ENCODE measurements at regions not wholly inside any gene's neighbourhood (a gene's known extent, or its start where the extent isn't known, plus 50 kb on each side); places are given as distances from the start of the nearest gene placed in this dataset.
"Not testable (repeated sequence)": the region's sequence is repeated elsewhere in the genome, so short reads cannot be mapped to it uniquely, and the experiment has no call there.

DNA sequence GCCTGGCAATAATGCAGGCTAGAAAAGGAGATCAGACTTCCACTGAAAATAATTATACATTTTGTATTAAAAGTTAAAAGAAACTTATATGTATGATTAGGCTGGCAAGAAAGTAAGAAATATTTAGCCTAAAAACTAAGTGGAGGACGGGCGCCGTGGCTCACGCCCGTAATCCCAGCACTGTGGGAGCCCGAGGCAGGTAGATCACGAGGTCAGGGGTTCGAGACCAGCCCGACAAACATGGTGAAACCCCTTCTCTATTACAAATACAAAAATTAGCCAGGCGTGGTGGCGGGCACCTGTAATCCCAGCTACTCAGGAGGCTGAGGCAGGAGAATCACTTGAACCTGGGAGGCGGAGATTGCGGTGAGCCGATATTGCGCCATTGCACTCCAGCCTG lies 707.0 kb downstream of the C6orf118 start:
- not testable (repeated sequence) for H3K36me3 Mint-ChIP-seq (ENCODE audit: low read depth); H3K27me3 Mint-ChIP-seq

DNA sequence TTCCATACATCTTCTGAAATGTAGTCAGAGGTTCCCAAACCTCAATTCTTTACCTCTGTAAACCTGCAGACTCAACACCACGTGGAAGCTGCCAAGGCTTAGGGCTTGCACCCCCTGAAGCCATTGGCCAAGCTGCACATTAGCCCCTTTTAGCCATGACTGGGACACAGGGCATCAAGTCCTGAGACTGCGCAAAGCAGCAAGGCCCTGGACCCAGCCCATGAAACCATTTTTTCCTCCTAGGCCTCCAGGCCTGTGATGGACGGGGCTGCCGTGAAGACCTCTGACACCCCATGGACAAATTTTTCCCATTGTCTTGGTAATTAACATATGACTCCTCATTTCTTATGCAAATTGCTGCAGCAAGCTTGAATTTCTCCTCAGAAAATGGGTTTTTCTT lies 727.8 kb downstream of the C6orf118 start:
- H3K27me3 Mint-ChIP-seq, result no peaks in the 10 kb centered on the region
- no peak for ATAC-seq

More for the DNA sequence above, 707.0 kb downstream of the C6orf118 start:
- H3K4me1 Mint-ChIP-seq; H3K27ac Mint-ChIP-seq; DNase-seq; H3K9me3 ChIP-seq (ENCODE audit: control insufficient read depth, low read length, poor library complexity, severe bottlenecking); ATAC-seq: not testable (repeated sequence)
- peak overlapping the region; percentile 57 for H3K4me3 Mint-ChIP-seq

DNA sequence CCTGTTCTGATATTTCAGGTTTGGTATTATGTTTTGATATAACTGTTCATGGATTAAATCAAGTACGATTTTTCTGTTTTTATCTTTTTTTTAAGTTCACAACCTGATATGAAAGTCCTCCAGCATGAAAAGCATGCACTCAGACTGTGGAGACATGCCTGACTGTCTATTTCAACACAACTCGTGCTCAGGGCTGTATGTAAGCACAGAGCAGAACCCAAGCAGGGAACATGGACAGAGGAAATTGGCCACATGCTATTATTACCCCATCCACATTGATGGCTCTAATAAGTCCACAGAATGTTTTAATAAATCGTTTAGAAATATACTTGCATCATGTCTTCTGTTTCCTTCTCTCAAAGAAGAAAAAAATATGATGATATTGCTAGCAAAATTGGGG lies 730.4 kb downstream of the C6orf118 start:
- H3K36me3 Mint-ChIP-seq (ENCODE audit: low read depth), result peaks cover 2% of the 10 kb centered on the region
- ATAC-seq (no peak), DNase-seq (no peak)
- H3K4me3 Mint-ChIP-seq, result no peak overlapping the region
- H3K27me3 Mint-ChIP-seq, result no peaks in the 10 kb centered on the region
- no peaks in the 10 kb centered on the region for H3K9me3 ChIP-seq (ENCODE audit: control insufficient read depth, low read length, poor library complexity, severe bottlenecking)
- no peak overlapping the region for H3K27ac Mint-ChIP-seq
- no peaks in the 10 kb centered on the region for H3K4me1 Mint-ChIP-seq

More for the DNA sequence above, 727.8 kb downstream of the C6orf118 start:
- Mint-ChIP-seq H3K4me1 (no peaks in the 10 kb centered on the region), H3K4me3 (no peak overlapping the region), H3K27ac (no peak overlapping the region), H3K36me3 (ENCODE audit: low read depth) (peaks cover 2% of the 10 kb centered on the region)
- no peak for DNase-seq
- no peaks in the 10 kb centered on the region for H3K9me3 ChIP-seq (ENCODE audit: control insufficient read depth, low read length, poor library complexity, severe bottlenecking)

DNA sequence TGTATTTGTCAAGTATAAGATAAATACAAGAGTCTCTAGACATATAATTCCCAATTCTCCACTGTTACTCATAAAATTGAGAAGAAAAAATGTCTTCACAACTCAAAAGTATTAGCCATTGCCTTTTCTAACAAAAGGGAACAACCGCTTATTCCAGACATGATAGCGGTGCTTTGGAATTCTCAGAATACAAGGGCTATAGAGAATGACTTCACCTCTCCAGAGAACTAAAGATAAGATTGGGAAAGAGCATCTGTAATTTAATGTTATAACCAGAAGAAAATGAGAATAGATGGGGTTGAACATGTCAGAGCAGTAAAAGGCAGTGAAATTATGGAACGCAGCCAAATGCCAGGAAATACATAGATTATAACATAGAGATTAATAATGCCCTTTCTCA lies 730.8 kb downstream of the C6orf118 start:
- no peak for ATAC-seq
- no peaks in the 10 kb centered on the region for H3K4me1 Mint-ChIP-seq
- H3K4me3 Mint-ChIP-seq, result no peak overlapping the region
- H3K36me3 Mint-ChIP-seq (ENCODE audit: low read depth), result peaks cover 2% of the 10 kb centered on the region
- no peaks in the 10 kb centered on the region for H3K27me3 Mint-ChIP-seq
- no peak overlapping the region for H3K27ac Mint-ChIP-seq
- DNase-seq, result no peak
- H3K9me3 ChIP-seq (ENCODE audit: control insufficient read depth, low read length, poor library complexity, severe bottlenecking), result no peaks in the 10 kb centered on the region

DNA sequence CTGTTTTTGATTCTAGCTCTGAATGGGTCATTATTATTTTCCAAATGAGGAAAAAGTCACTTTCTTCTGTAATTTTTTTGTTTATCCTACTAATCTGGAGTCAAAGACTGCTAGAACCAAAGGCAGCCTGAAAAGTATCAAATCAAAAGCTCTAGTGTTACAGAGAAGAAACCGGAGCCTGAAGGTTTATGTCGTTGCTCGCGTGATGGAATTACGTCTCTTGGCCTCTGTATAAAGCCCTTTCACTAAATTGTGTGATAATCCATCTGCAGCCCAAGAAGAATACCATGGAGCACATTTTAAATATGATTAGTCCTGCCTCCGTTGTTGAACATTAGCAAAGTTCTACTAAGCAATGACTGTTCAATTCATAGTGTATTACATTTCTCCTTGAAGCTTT lies 738.6 kb downstream of the C6orf118 start:
- no peaks in the 10 kb centered on the region for H3K9me3 ChIP-seq (ENCODE audit: control insufficient read depth, low read length, poor library complexity, severe bottlenecking)
- no peak overlapping the region for H3K4me3 Mint-ChIP-seq
- H3K27ac Mint-ChIP-seq, result no peak overlapping the region
- H3K36me3 Mint-ChIP-seq (ENCODE audit: low read depth), result no peaks in the 10 kb centered on the region
- ATAC-seq, result no peak
- no peaks in the 10 kb centered on the region for H3K27me3 Mint-ChIP-seq
- no peaks in the 10 kb centered on the region for H3K4me1 Mint-ChIP-seq
- DNase-seq, result no peak

DNA sequence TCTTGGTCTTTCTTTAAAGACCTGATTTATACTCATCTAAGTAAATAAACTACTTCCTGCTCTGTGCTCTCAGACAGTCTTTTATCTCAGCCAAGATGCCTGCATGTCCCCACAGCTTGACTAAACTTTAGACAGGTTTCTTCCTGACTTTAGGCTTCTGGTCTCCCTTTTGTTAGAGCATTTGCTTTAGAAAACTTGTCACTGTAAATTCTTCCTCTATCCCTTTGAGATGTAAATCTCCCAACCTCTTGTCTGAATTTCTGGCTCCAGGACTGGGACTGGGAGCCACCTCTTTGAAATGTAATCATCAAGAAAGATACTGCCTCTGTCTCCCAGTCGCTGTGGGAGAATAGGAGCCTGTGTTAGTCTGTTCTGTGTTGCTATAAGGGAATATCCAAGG lies 739.9 kb downstream of the C6orf118 start:
- no peak overlapping the region for H3K27ac Mint-ChIP-seq
- H3K4me3 Mint-ChIP-seq, result no peak overlapping the region
- H3K36me3 Mint-ChIP-seq (ENCODE audit: low read depth), result no peaks in the 10 kb centered on the region
- H3K27me3 Mint-ChIP-seq, result no peaks in the 10 kb centered on the region
- H3K4me1 Mint-ChIP-seq, result no peaks in the 10 kb centered on the region
- no peaks in the 10 kb centered on the region for H3K9me3 ChIP-seq (ENCODE audit: control insufficient read depth, low read length, poor library complexity, severe bottlenecking)
- no peak for ATAC-seq
- DNase-seq, result no peak

DNA sequence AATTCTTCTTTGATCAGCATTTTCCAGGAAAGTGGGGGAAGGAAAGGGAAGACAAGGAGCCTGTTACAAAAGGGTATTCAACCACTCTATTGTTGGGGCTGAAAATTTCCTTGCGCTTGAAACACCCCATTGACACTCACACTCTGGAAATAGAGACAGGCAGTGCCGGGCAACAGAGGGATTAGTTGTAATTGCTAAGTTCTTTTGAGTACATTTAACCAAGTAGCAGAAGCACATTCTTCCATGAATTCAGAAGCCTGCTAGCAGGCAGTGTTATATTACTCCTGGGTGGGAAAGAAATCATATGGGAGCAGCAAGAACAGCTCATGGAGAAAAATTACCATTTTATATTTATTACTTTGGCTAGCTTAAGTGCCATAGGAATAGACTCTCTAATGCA lies 745.5 kb downstream of the C6orf118 start:
- no peaks in the 10 kb centered on the region for H3K9me3 ChIP-seq (ENCODE audit: control insufficient read depth, low read length, poor library complexity, severe bottlenecking)
- ATAC-seq (no peak), DNase-seq (no peak)
- no peak overlapping the region for H3K4me3 Mint-ChIP-seq
- H3K27ac Mint-ChIP-seq, result no peak overlapping the region
- H3K27me3 Mint-ChIP-seq, result no peaks in the 10 kb centered on the region
- no peaks in the 10 kb centered on the region for H3K36me3 Mint-ChIP-seq (ENCODE audit: low read depth)
- no peaks in the 10 kb centered on the region for H3K4me1 Mint-ChIP-seq

DNA sequence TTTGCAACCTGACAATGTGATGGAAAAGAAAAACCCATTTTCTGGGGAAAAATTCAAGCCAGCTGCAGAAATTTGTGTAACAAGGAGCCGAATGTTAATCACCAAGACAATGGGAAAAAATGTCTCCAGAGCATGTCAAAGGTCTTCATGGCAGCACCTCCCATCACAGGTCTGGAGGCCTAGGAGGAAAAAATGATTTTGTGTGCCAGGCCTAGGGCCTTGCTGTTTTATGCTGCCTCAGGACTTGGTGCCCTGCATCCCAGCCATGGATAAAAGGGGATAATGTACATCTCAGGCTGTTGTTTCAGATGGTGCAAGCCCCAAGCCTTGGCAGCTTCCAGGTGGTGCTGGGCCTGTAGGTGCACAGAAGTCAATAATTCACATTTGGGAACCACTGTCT lies 747.7 kb downstream of the C6orf118 start:
- Mint-ChIP-seq H3K4me1 (no peaks in the 10 kb centered on the region), H3K4me3 (no peak overlapping the region), H3K36me3 (ENCODE audit: low read depth) (no peaks in the 10 kb centered on the region), H3K27me3 (no peaks in the 10 kb centered on the region), H3K27ac (no peak overlapping the region)
- DNase-seq (no peak), ATAC-seq (no peak)
- no peaks in the 10 kb centered on the region for H3K9me3 ChIP-seq (ENCODE audit: control insufficient read depth, low read length, poor library complexity, severe bottlenecking)

DNA sequence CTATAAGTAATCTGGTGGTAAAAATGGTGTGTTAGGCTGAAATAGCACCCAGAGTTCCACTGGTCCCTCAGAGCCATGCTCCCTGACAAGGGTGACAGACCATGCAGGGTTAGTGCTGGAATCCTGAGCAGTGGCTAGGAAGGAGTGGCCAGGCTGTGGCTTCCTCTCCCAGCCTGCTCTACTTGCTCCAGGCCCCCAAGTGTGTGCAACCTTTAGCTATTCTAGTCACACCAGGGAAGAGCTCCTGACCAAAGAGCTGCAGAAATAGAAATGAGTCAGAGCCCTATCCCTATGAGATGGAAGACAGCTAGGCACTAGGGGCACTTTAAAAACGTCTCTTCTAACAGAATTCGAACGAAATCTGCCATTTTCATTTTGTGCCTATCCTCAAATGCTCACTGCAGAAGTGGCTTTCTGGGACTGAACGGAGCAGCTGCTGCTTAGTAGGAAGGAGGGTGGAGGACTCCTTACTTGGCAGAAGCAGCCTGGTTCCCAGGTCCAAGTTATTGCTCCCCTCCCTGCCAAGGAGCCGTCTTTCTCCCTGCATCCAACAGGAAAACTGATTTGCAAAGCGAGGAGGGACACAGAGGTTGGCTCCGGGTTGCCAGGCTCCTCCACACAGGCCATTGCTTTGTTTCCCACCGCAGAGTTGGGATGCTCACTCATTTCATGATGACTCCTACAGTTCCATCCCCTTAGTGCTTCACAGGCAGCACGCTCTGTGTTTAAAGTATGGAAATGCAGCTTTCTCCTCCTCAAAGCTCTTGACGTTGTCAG lies 754.5 kb downstream of the C6orf118 start:
- H3K9me3 ChIP-seq (ENCODE audit: control insufficient read depth, low read length, poor library complexity, severe bottlenecking), result no peaks in the 10 kb centered on the region
- Mint-ChIP-seq H3K36me3 (ENCODE audit: low read depth) (no peaks in the 10 kb centered on the region), H3K4me3 (no peak overlapping the region), H3K4me1 (no peaks in the 10 kb centered on the region), H3K27ac (no peak overlapping the region), H3K27me3 (no peaks in the 10 kb centered on the region)
- ATAC-seq, result no peak
- no peak for DNase-seq

DNA sequence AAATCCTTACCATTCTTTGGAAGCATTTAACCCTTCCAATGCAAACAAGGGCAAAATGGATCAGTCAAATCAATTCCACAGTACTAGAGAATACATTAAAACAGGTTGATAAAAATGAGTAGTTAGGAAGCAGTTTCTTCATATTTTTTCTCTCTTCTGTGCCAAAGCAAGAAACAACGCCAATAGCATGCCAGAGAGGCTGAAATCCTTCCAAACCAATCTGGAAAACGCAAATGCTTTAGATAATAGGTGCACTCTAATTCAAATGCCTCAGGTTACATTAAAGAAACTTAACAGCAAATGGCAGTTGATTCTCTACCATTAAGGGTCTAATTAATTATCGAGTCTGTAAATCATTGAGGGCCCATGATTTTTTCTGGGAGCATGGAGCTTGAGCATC lies 755.2 kb downstream of the C6orf118 start:
- DNase-seq (no peak), ATAC-seq (no peak)
- no peaks in the 10 kb centered on the region for H3K36me3 Mint-ChIP-seq (ENCODE audit: low read depth)
- H3K9me3 ChIP-seq (ENCODE audit: control insufficient read depth, low read length, poor library complexity, severe bottlenecking), result no peaks in the 10 kb centered on the region
- H3K4me1 Mint-ChIP-seq, result no peaks in the 10 kb centered on the region
- no peaks in the 10 kb centered on the region for H3K27me3 Mint-ChIP-seq
- no peak overlapping the region for H3K4me3 Mint-ChIP-seq
- no peak overlapping the region for H3K27ac Mint-ChIP-seq

DNA sequence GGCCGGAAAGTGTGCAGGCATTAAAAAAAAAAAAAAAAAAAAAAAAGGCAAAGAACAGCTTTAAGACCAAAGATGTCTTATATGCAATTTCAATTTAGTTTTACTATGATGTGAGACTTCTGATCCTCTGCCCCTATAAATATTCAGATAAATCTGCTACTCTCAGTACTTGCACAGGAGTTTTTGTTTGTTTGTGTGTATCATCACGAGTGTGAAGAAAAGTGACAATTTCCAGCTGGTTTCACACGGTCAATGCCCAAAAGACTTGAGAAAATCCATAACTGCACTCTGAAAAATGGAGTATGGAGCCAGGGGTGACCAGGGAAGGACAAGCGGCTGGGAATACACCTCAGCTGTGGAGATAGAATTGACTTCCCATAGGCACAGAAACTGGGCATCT lies 757.7 kb downstream of the C6orf118 start:
- Mint-ChIP-seq H3K27ac (no peak overlapping the region), H3K27me3 (no peaks in the 10 kb centered on the region), H3K36me3 (ENCODE audit: low read depth) (no peaks in the 10 kb centered on the region), H3K4me1 (no peaks in the 10 kb centered on the region), H3K4me3 (no peak overlapping the region)
- H3K9me3 ChIP-seq (ENCODE audit: control insufficient read depth, low read length, poor library complexity, severe bottlenecking), result no peaks in the 10 kb centered on the region
- DNase-seq, result no peak
- ATAC-seq, result no peak

DNA sequence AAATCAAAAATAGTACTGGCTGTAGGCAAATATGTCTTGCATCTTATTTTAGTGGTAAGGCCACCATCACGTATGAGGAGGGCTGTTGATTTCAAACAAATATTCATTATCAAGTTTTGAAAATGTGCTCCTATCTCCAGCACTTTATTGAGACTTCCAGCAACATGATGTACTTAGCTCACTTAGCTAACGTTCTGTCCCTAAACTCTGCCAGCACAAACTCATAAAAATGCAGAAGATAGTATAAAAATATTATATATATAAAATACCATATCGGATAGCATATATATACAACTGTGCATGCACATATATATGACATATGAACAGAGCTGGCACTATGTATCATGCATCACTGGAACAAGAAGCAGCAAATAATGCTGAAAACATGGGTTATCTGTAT lies 762.3 kb downstream of the C6orf118 start:
- no peaks in the 10 kb centered on the region for H3K36me3 Mint-ChIP-seq (ENCODE audit: low read depth)

DNA sequence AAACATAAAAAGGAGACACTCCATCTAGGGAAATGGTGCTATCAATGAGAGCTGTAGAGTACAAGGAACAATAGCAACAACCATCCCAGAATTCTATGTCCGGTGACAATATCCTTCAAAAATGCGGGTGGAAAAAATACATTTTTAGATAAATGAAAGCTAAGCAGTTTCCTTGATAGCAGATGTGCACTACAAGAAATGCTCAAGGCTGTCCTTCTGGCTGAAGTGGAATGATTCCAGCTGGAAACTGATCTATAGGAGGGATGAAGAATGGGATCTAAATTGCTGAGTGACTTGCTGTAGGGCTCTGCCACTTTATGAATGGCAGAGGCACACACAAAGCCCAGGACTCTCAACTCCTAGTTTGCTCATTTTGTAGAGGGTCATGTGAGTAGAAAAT lies 763.1 kb downstream of the C6orf118 start:
- H3K9me3 ChIP-seq (ENCODE audit: control insufficient read depth, low read length, poor library complexity, severe bottlenecking), result no peaks in the 10 kb centered on the region
- Mint-ChIP-seq H3K27ac (no peak overlapping the region), H3K4me3 (no peak overlapping the region), H3K36me3 (ENCODE audit: low read depth) (no peaks in the 10 kb centered on the region), H3K4me1 (no peaks in the 10 kb centered on the region), H3K27me3 (no peaks in the 10 kb centered on the region)
- DNase-seq (no peak), ATAC-seq (no peak)

More for the DNA sequence above, 762.3 kb downstream of the C6orf118 start:
- no peaks in the 10 kb centered on the region for H3K9me3 ChIP-seq (ENCODE audit: control insufficient read depth, low read length, poor library complexity, severe bottlenecking)
- ATAC-seq (no peak), DNase-seq (no peak)
- no peaks in the 10 kb centered on the region for H3K4me1 Mint-ChIP-seq
- no peak overlapping the region for H3K4me3 Mint-ChIP-seq
- H3K27ac Mint-ChIP-seq, result no peak overlapping the region
- H3K27me3 Mint-ChIP-seq, result no peaks in the 10 kb centered on the region

DNA sequence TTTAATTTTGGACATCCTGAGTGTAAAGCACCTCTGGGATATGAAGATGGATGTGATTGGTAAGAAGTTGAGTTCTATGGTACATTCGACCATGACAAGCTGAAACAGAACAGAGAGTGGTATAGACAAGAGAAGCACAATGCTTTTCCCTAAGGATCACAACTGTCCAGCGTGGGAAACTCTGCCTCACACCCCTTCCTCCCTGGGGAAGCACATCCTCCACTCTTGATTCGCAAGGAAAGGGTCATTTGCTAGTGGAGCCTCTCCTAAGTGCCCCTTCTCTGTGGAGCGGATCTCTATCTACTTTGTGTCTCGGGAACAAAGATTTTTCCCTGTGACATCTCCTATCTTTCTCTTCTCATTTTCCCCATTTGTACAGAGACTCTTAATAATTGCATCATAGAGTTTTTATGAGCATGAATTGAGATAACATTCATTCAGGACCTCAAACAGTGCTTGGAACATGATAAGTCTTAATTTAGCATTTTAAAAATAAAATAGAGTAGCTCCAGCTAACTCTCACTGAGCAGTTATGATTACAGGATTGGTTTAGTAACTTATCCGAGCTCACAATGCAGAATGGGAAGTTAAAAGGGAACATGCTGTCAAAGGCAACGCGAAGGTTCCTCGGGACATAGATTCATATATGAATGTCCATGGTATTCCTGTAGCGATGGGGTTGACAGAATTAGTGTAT lies 775.2 kb downstream of the C6orf118 start:
- no peaks in the 10 kb centered on the region for H3K9me3 ChIP-seq (ENCODE audit: control insufficient read depth, low read length, poor library complexity, severe bottlenecking)
- DNase-seq, result no peak
- H3K27me3 Mint-ChIP-seq, result no peaks in the 10 kb centered on the region
- H3K36me3 Mint-ChIP-seq (ENCODE audit: low read depth), result no peaks in the 10 kb centered on the region
- no peaks in the 10 kb centered on the region for H3K4me1 Mint-ChIP-seq
- H3K27ac Mint-ChIP-seq, result no peak overlapping the region
- no peak for ATAC-seq
- H3K4me3 Mint-ChIP-seq, result no peak overlapping the region
